AG04449 (cell line): ENCODE measurements at regions not wholly inside any gene's neighbourhood (a gene's known extent, or its start where the extent isn't known, plus 50 kb on each side); places are given as distances from the start of the nearest gene placed in this dataset.

Source experiments
- CTCF ChIA-PET: fragments of 350-600 bp; formaldehyde crosslinking; extraction: SDS; loops from one replicate; lab custom pipeline; 2021; ENCODE audit warnings: antibody characterized with exemption; lab: Yijun Ruan, JAX
- POLR2A ChIA-PET: fragments of 400-600, 350-600 bp; formaldehyde crosslinking; extraction: SDS; loops from one replicate; lab custom pipeline; 2020; ENCODE audit warnings: antibody characterized with exemption, inconsistent platforms; lab: Yijun Ruan, JAX
- DNase-seq: peaks from one replicate; pipeline ENCODE4 v3.0.0-alpha.2; 2010; ENCODE audit warnings: low read depth, low spot score
- H3K4me3 ChIP-seq: 2 replicates; pipeline ENCODE4 v1.5.1; 2011; ENCODE audit warnings: low read depth, mild to moderate bottlenecking, control low read depth, low read length
- TF ChIP-seq, protein P1 (sequence below): IDR thresholded peaks from one replicate; pipeline ENCODE4 v1.5.1; 2011; ENCODE audit warnings: mild to moderate bottlenecking, moderate library complexity, low read length, control low read depth, inconsistent platforms; ENCODE audit not compliant: insufficient read depth; ENCODE audit errors: missing control alignments

DNA sequence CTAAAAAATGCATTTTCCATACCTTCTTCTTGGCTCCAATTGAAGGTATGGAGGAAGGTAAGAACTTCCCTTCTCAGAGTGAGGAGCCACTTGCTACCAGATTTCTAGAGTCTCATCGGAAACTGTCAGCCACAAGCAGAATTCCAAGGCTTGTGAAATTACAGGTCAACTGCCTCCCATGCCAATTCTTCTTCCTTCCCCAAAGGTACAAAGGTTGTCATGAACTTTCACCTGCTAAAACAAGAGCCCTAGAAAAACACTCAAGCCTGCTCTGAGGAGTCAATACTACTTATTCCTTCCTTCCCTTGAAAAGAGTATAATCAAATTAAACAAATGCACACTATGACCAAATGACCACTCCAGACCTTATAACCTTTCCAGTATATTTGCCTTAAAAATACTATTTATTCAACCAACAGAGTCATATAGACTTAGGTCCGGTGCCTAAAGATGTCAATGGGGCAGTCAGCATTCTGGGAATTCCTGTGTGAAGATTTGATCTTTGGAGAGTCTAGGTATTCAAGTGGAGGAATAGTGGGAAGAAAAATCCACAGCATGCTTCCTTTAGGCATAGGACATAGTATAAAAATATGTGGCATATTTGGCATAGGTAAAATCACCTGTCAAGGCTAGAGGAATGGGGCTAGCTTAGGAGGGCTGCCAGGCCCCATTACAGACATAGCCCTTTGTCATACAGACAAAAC, 539.3 kb downstream of the LIG4 start:
- POLR2A ChIA-PET = no interaction called here
- CTCF ChIA-PET = no interaction called here
- no peak for DNase-seq
- TF ChIP-seq, protein P1, sequence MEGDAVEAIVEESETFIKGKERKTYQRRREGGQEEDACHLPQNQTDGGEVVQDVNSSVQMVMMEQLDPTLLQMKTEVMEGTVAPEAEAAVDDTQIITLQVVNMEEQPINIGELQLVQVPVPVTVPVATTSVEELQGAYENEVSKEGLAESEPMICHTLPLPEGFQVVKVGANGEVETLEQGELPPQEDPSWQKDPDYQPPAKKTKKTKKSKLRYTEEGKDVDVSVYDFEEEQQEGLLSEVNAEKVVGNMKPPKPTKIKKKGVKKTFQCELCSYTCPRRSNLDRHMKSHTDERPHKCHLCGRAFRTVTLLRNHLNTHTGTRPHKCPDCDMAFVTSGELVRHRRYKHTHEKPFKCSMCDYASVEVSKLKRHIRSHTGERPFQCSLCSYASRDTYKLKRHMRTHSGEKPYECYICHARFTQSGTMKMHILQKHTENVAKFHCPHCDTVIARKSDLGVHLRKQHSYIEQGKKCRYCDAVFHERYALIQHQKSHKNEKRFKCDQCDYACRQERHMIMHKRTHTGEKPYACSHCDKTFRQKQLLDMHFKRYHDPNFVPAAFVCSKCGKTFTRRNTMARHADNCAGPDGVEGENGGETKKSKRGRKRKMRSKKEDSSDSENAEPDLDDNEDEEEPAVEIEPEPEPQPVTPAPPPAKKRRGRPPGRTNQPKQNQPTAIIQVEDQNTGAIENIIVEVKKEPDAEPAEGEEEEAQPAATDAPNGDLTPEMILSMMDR = no peak
- no peak overlapping the region for H3K4me3 ChIP-seq

DNA sequence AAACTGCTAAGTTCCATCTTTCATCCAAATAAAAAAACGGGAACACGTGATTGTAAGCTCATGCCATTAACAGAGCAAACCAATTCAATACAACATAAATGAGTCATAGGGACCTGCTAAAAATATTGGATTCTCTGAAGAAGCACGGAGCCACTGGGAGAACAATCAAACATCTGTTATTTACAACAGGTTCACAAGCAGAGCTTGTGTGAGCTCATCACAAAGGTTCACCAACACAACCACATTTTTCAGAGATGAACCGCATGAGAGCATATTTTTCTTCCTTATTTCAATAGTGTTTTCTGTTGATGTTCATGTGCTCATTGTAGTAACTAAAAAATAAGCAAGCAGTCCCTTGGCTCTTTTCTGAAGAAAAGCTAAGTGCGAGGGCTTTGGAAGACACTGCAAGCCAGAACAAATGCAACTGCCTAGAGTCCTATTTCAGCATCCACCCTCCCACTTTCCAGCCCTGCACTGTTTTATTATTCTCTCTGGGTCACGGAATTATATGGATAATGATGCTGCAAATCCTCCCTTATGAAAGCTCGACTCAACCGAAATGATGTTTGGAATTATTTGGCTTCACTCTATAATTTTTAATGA, 545.8 kb downstream of the LIG4 start:
- TF ChIP-seq, protein P1 = no peak
- no peak for DNase-seq
- no peak overlapping the region for H3K4me3 ChIP-seq
- POLR2A ChIA-PET = no interaction called here
- CTCF ChIA-PET = no interaction called here

DNA sequence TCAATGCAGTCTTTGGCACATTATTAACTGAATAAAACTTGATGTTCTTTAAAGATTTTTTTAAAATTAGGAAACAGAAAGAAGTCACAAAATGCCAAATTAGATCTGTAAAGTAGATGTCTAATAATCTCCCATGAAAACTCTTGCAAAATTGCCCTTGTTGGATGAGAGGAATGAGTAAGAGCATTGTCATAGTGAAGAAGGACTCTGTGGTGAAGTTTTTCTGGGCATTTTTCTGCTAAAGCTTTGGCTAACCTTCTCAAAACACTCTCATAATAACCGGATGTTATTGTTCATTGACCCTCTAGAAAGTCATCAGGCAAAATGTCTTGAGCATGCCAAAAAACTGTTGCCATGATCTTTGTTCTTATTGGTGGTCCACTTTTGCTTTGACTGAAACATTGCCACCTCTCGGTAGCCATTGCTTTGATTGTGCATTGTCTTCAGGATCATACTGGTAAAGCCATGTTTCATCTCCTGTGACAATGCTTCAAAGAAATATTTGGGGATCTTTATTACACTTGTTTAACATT, 549.3 kb downstream of the LIG4 start:
- H3K4me3 ChIP-seq = no peak overlapping the region
- ChIA-PET POLR2A (no interaction called here), CTCF (no interaction called here)
- TF ChIP-seq, protein P1 = no peak
- DNase-seq = no peak

DNA sequence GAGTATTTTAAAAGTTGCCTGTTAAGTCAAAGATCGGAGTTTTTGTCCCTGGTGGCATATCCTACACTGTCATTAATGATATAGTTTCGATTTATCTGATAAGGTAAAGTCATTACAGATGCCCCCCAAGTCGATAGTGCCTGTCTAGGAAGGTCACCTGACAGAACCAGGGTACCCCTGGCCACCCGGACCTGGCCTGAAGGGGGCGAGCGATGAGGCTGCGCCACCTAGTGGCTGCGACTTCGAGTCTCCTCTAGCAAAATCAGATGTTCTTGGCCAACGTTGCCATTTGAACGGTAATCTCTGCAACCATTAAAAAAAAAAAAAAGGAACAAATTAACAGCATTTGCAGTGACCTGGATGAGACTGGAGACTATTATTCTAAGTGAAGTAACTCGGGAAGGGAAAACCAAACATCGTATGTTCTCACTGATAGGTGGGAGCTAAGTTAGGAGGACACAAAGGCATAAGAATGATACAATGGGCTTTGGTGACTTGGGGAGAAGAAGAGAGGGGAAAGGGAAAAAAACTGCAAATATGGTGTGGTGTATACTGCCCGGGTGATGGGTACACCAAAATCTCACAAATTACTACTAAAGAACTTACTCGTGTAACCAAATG, 565.1 kb downstream of the LIG4 start:
- POLR2A ChIA-PET = no interaction called here
- no peak for DNase-seq
- CTCF ChIA-PET = no interaction called here
- no peak overlapping the region for H3K4me3 ChIP-seq
- TF ChIP-seq, protein P1 = no peak

DNA sequence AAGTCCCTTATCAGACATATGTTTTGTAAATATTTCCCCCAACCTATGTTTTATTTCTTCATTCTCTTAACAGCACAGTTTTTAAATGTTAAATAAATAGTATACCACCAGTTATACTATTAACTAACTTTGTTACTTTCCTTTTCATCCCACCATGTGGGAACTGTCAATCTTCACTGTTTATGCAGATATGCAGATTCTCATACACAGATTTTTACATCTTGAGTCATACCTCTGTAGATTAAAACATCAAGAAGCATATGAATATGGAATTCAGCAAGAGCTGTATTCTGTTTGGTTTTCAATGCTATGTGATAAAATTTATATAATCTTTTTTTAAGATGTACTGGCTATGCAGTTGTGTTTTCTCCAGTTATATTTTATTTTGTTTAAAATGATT, 566.3 kb downstream of the LIG4 start:
- no peak overlapping the region for H3K4me3 ChIP-seq
- CTCF ChIA-PET = no interaction called here
- DNase-seq = no peak
- TF ChIP-seq, protein P1 = no peak
- POLR2A ChIA-PET = no interaction called here

DNA sequence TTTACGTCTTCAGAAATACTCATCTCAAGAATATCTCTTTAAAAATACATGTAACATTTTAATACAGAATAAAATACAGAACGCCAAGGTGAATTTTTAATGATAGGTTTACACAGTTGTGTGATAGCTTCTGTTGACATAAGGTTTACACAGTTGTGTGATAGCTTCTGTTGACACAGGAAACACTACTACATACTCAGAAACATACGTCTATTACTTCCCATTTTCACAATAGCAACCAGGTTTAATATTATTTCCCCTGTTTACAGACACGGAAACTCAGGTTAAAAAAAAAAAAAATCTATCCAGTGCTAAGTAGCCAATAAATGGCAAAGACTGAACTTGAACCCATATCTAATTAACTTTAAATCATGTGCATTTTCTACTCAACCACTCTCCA, 571.2 kb downstream of the LIG4 start:
- CTCF ChIA-PET = no interaction called here
- POLR2A ChIA-PET = no interaction called here
- TF ChIP-seq, protein P1 = no peak
- H3K4me3 ChIP-seq = no peak overlapping the region
- no peak for DNase-seq
